Spleen (tissue), 11 donors: ENCODE measurements at regions not wholly inside any gene's neighbourhood (a gene's known extent, or its start where the extent isn't known, plus 50 kb on each side); places are given as distances from the start of the nearest gene placed in this dataset.

Experiments used
- DNase-seq: peaks from one replicate; pipeline ENCODE4 v3.0.0-alpha.2; 2020
- H3K27ac ChIP-seq, 8 donors: fragments of 200-600 bp; sonication (generic) in 7 of 8; 1 replicate in 4 of 8; 2 replicates in 4 of 8; pipeline versions ENCODE4 v1.5.0 to v1.8.0; 2016 to 2021; ENCODE audit warnings: inconsistent platforms in 4 of 8, mild to moderate bottlenecking in 4 of 8, moderate library complexity in 1 of 8
- H3K27me3 ChIP-seq, 7 donors: fragments of 200-600 bp; sonication (generic) in 6 of 7; replicated peaks in 1 of 7; 1 replicate in 4 of 7; 2 replicates in 3 of 7; pipeline versions ENCODE4 v1.5.0 to v1.8.0; 2016 to 2021; ENCODE audit warnings: inconsistent platforms in 3 of 7, mild to moderate bottlenecking in 1 of 7
- H3K36me3 ChIP-seq, 6 donors: fragments of 200-600 bp; sonication (generic) in 5 of 6; 1 replicate in 4 of 6; 2 replicates in 2 of 6; pipeline versions ENCODE4 v1.5.0 to v1.8.0; 2016 to 2021; ENCODE audit warnings: inconsistent platforms in 2 of 6
- H3K4me1 ChIP-seq, 6 donors: fragments of 200-600 bp; sonication (generic) in 5 of 6; 1 replicate in 3 of 6; 2 replicates in 3 of 6; pipeline versions ENCODE4 v1.5.0 to v1.8.0; 2016 to 2021; ENCODE audit warnings: inconsistent platforms in 3 of 6
- H3K4me3 ChIP-seq, 8 donors: fragments of 200-600 bp; sonication (generic) in 7 of 8; 1 replicate in 4 of 8; 2 replicates in 4 of 8; pipeline versions ENCODE4 v1.5.0 to v1.8.0; 2016 to 2021; ENCODE audit warnings: inconsistent platforms in 4 of 8, mild to moderate bottlenecking in 4 of 8, moderate library complexity in 2 of 8
- H3K9me3 ChIP-seq, 8 donors: fragments of 200-600 bp; sonication (generic) in 7 of 8; 1 replicate in 4 of 8; 2 replicates in 4 of 8; pipeline versions ENCODE4 v1.5.0 to v1.8.0; 2016 to 2021; ENCODE audit warnings: inconsistent platforms in 4 of 8
- POLR2A ChIP-seq, 3 donors: fragments of 450-650 bp; IDR thresholded peaks; one replicate each; pipeline ENCODE4 v1.5.1; 2017; ENCODE audit warnings: antibody characterized with exemption in 3 of 3, mild to moderate bottlenecking in 1 of 3
- POLR2AphosphoS5 ChIP-seq, 3 donors: sonication (generic); formaldehyde crosslinking; IDR thresholded peaks; one replicate each; pipeline ENCODE4 v1.5.1; 2017; ENCODE audit warnings: antibody characterized with exemption in 3 of 3
- WGBS, 5 donors: extraction: QIAGEN DNeasy Blood & Tissue Kit in 3 of 5; methylation state at CpG; one replicate each; pipeline versions ENCODE4 v1.1.5 to v1.1.7; 2013 to 2018; 5-methylcytosine and 5-hydroxymethylcytosine counted together
- intact Hi-C: fragments of 100-400 bp; cut with DNase I; formaldehyde crosslinking; loops from one replicate; pipeline ENCODE4 v1.15.0; 2023; ENCODE audit warnings: low total_unique reads
- TF ChIP-seq, protein P1 (sequence below), 11 experiments: fragments of 200-600 bp in 7 of 11; fragments of 450-650 bp in 4 of 11; sonication (generic) in 4 of 11; IDR thresholded peaks in 8 of 11; conservative IDR thresholded peaks in 3 of 11; 1 replicate in 7 of 11; 2 replicates in 4 of 11; pipeline versions ENCODE4 v1.4.0 to v1.8.0; 2016 to 2021; ENCODE audit warnings: antibody characterized with exemption in 11 of 11, inconsistent platforms in 4 of 11, mild to moderate bottlenecking in 1 of 11
- donor health status: healthy with polysubstance abuse.
- donor health status: DM: no; HTN: no; CAD: no; lungs with moderate emphysema.
- donor health status: DM: no; HTN: no; CAD: no.
- donor health status: Bipolar disorder and iron deficiency.
- donor health status: healthy.
- donor health status: DM: no; HTN: no; CAD: no.
- donor health status: DM: yes; HTN: yes; CAD: no.

DNA sequence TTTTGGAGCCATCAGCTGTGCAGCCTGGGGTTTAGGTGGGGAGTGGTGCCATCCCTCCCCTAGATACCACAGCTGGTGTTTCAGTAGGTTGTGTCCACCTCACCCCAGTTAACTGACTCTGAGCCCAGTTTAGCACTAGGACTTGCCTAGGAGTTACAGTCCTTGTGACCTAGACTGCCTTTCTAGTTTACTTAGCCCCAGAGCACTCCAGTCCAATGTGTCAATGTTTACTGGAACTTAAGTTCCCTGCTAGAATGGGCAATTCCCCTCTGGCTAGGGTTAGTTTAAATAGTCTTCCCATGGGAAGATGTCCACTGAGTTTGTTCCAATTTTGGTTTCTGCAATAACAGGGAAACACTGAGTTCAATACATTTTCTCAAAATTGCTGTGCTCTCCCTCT is 909.2 kb downstream of the CCDC85A start:
- H3K4me1 ChIP-seq: no peaks in the 10 kb centered on the region
- H3K27me3 ChIP-seq: no peaks in the 10 kb centered on the region
- no peak for TF ChIP-seq POLR2A (IDR thresholded peaks at IDR 0.05)
- TF ChIP-seq, protein P1, sequence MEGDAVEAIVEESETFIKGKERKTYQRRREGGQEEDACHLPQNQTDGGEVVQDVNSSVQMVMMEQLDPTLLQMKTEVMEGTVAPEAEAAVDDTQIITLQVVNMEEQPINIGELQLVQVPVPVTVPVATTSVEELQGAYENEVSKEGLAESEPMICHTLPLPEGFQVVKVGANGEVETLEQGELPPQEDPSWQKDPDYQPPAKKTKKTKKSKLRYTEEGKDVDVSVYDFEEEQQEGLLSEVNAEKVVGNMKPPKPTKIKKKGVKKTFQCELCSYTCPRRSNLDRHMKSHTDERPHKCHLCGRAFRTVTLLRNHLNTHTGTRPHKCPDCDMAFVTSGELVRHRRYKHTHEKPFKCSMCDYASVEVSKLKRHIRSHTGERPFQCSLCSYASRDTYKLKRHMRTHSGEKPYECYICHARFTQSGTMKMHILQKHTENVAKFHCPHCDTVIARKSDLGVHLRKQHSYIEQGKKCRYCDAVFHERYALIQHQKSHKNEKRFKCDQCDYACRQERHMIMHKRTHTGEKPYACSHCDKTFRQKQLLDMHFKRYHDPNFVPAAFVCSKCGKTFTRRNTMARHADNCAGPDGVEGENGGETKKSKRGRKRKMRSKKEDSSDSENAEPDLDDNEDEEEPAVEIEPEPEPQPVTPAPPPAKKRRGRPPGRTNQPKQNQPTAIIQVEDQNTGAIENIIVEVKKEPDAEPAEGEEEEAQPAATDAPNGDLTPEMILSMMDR (IDR thresholded peaks at IDR 0.05 in 8 of 11, conservative IDR thresholded peaks at IDR 0.05 in 3 of 11): no peak
- TF ChIP-seq POLR2AphosphoS5 (IDR thresholded peaks at IDR 0.05): no peak
- DNase-seq: no peak
- intact Hi-C loops: no loop called here
- no peak overlapping the region for H3K4me3 ChIP-seq
- no peak overlapping the region for H3K27ac ChIP-seq
- no peaks in the 10 kb centered on the region for H3K36me3 ChIP-seq
- peaks cover 0 to 64% (median 52%) of the 10 kb centered on the region in 8 donors for H3K9me3 ChIP-seq

DNA sequence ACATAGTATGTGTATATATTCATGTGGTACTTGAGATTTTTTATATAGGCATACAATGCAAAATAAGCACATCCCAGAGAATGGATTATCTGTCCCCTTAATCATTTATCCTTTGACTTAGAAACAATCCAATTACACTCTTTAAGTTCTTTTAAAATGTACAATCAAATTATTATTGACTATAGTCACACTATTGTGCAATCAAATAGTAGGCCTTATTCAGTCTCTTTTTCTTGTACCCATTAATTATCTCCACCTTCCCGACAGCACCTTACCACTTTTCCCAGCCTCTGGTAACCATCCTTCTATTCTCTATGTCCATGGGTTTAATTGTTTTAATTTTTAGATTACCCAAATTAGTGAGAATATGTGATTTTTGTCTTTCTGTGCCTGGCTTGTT is 914.1 kb downstream of the CCDC85A start:
- no peak for DNase-seq
- intact Hi-C loops: no loop called here
- Histone ChIP-seq H3K27me3 (no peaks in the 10 kb centered on the region), H3K4me1 (no peaks in the 10 kb centered on the region), H3K9me3 (peaks cover 0 to 85% (median 67%) of the 10 kb centered on the region in 8 donors), H3K4me3 (no peak overlapping the region), H3K36me3 (no peaks in the 10 kb centered on the region), H3K27ac (no peak overlapping the region)
- TF ChIP-seq POLR2AphosphoS5 (IDR thresholded peaks at IDR 0.05): no peak
- TF ChIP-seq, protein P1 (IDR thresholded peaks at IDR 0.05 in 8 of 11, conservative IDR thresholded peaks at IDR 0.05 in 3 of 11): no peak
- no peak for TF ChIP-seq POLR2A (IDR thresholded peaks at IDR 0.05)
- WGBS, 5 donors: 82 to 92% (median 88%) methylated on average over 1 of the region's 1 CpG

DNA sequence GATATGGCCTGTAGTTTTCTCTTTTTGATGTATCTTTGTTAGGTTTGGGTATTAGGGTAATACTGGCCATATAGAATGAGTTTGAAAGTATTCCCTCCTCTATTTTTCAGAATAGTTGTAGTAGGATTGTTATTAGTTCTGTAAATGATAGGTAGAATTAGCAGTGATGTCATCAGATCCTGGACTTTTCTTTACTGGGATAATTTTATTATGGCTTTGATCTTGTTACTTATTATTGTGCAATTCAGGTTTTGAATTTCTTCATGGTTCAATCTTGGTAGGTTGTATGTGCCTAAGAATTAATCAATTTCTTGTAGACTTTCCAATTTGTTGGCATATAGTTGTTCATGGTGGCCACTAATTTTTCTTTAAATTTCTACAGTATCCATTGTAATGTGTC is 916.6 kb downstream of the CCDC85A start:
- Histone ChIP-seq H3K4me1 (no peaks in the 10 kb centered on the region), H3K27me3 (no peaks in the 10 kb centered on the region), H3K9me3 (peaks cover 0 to 64% (median 44%) of the 10 kb centered on the region in 8 donors), H3K36me3 (no peaks in the 10 kb centered on the region), H3K27ac (no peak overlapping the region), H3K4me3 (no peak overlapping the region)
- TF ChIP-seq, protein P1 (IDR thresholded peaks at IDR 0.05 in 8 of 11, conservative IDR thresholded peaks at IDR 0.05 in 3 of 11): no peak
- intact Hi-C loops: no loop called here
- no peak for DNase-seq

GRCh38 chr2:57105694-57106093 is 921.9 kb downstream of the CCDC85A start:
- Histone ChIP-seq H3K9me3 (peaks cover 0 to 45% (median 31%) of the 10 kb centered on the region in 8 donors), H3K27me3 (no peaks in the 10 kb centered on the region), H3K27ac (no peak overlapping the region), H3K4me1 (no peaks in the 10 kb centered on the region), H3K4me3 (no peak overlapping the region), H3K36me3 (no peaks in the 10 kb centered on the region)
- TF ChIP-seq POLR2A (IDR thresholded peaks at IDR 0.05): no peak
- no peak for TF ChIP-seq POLR2AphosphoS5 (IDR thresholded peaks at IDR 0.05)
- TF ChIP-seq, protein P1 (IDR thresholded peaks at IDR 0.05 in 8 of 11, conservative IDR thresholded peaks at IDR 0.05 in 3 of 11): no peak
- intact Hi-C loops: no loop called here
- no peak for DNase-seq
- 71 to 85% (median 79%) methylated on average over 4 of the region's 4 CpGs for WGBS, 5 donors
